Natural killer cell (primary cell): ENCODE measurements at regions not wholly inside any gene's neighbourhood (a gene's known extent, or its start where the extent isn't known, plus 50 kb on each side); places are given as distances from the start of the nearest gene placed in this dataset.

Source experiments
- ATAC-seq, 3 donors: fragments of 150-1000 bp in 2 of 3; fragments of 200-7000 bp in 1 of 3; cut with Tn5 transposase; 1 replicate in 1 of 3; 2 replicates in 2 of 3; pipeline ENCODE4 v1.10.0; 2021; ENCODE audit warnings: mild to moderate bottlenecking in 2 of 3, moderate library complexity in 2 of 3
- DNase-seq, 2 donors: peaks; one replicate each; pipeline versions ENCODE4 v3.0.0 to v3.0.0-alpha.2; 2013 to 2021; ENCODE audit warnings: mixed read lengths in 1 of 2
- H3K27ac ChIP-seq: one replicate; pipeline ENCODE4 v1.5.1; 2013; ENCODE audit warnings: mild to moderate bottlenecking, low read length
- H3K27me3 ChIP-seq: one replicate; pipeline ENCODE4 v1.6.1; 2013; ENCODE audit warnings: low read length; ENCODE audit not compliant: control insufficient read depth, insufficient read depth
- H3K36me3 ChIP-seq: one replicate; pipeline ENCODE4 v1.6.1; 2013; ENCODE audit warnings: low read length; ENCODE audit not compliant: control insufficient read depth, insufficient read depth
- H3K4me1 ChIP-seq: one replicate; pipeline ENCODE4 v1.6.1; 2013; ENCODE audit warnings: low read length; ENCODE audit not compliant: control insufficient read depth, insufficient read depth
- H3K4me3 ChIP-seq: one replicate; pipeline ENCODE4 v1.5.1; 2013; ENCODE audit warnings: low read length
- H3K9me3 ChIP-seq: one replicate; pipeline ENCODE4 v1.6.1; 2013; ENCODE audit warnings: low read length; ENCODE audit not compliant: control insufficient read depth, insufficient read depth
- H3K27ac Mint-ChIP-seq, 2 donors: one replicate each; pipeline ENCODE4 v1.8.0; 2022; ENCODE audit warnings: mild to moderate bottlenecking in 2 of 2, mixed read lengths in 2 of 2, moderate library complexity in 1 of 2
- H3K27me3 Mint-ChIP-seq, 2 donors: one replicate each; pipeline ENCODE4 v1.8.0; 2022; ENCODE audit warnings: low read depth in 2 of 2, mixed read lengths in 2 of 2
- H3K36me3 Mint-ChIP-seq: one replicate; pipeline ENCODE4 v1.8.0; 2022; ENCODE audit warnings: mixed read lengths
- H3K4me1 Mint-ChIP-seq, 2 donors: one replicate each; pipeline ENCODE4 v1.8.0; 2022; ENCODE audit warnings: mixed read lengths in 2 of 2
- H3K4me3 Mint-ChIP-seq: one replicate; pipeline ENCODE4 v1.8.0; 2022; ENCODE audit warnings: mild to moderate bottlenecking, moderate library complexity, mixed read lengths
- H3K9me3 Mint-ChIP-seq, 2 donors: one replicate each; pipeline ENCODE4 v1.8.0; 2022; ENCODE audit warnings: mixed read lengths in 2 of 2
- WGBS: methylation state at CpG from one replicate; pipeline ENCODE4 v1.1.7; 2013; ENCODE audit warnings: missing lambda C conversion rate; ENCODE audit not compliant: insufficient coverage; 5-methylcytosine and 5-hydroxymethylcytosine counted together
- intact Hi-C: fragments of 100-400 bp; cut with micrococcal nuclease; formaldehyde crosslinking; loops from one replicate; pipeline ENCODE4 v1.14.2; 2022
- TF ChIP-seq, protein P1 (sequence below): fragments of 200-600 bp; IDR thresholded peaks from one replicate; pipeline ENCODE4 v1.8.0; 2022; ENCODE audit warnings: antibody characterized with exemption

DNA sequence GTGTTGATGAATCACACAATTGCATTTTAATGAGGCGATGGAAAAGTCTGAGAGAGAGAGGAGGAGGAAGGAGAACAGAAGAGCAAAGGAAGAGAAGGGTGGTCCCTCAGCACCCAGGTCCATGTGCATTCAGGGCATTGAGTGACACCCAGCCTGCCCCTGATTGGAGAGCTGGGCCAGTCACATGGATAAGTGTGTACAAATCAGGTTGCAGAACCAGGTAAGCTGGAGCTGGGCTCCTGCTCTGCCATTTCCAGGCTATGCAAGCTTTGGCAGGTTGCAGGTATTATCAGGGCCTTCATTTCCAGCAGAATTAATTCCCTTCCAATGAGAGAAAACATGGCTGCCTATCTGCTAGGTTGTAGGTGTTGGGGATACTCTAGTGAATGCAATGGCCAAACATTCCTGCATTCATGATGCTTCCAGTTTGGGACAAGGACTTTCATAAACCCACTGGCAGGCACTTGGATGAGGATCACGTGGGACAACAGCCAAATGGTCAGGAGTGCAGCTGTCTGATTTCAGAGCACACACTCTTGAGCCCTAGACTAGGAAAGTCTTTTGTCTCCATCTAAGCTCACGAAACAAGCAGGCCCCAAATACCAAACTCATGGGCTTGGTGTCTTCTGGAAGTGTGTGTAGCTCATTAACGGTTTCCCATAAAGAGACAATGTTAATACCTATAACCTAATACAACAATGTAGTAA is 577.9 kb upstream of the CDH5 start:
- ATAC-seq (no peak), DNase-seq (no peak)
- H3K4me3 ChIP-seq = no peak overlapping the region
- no peak overlapping the region for H3K27ac Mint-ChIP-seq
- H3K36me3 Mint-ChIP-seq = no peaks in the 10 kb centered on the region
- H3K27me3 Mint-ChIP-seq = peaks cover 0 to 7% of the 10 kb centered on the region in 2 donors
- H3K4me1 Mint-ChIP-seq = no peaks in the 10 kb centered on the region
- no peak overlapping the region for H3K4me3 Mint-ChIP-seq
- no peak overlapping the region for H3K27ac ChIP-seq
- no peaks in the 10 kb centered on the region for H3K36me3 ChIP-seq
- intact Hi-C loops = no loop called here
- H3K9me3 Mint-ChIP-seq = no peaks in the 10 kb centered on the region
- H3K27me3 ChIP-seq = no peaks in the 10 kb centered on the region
- TF ChIP-seq, protein P1, sequence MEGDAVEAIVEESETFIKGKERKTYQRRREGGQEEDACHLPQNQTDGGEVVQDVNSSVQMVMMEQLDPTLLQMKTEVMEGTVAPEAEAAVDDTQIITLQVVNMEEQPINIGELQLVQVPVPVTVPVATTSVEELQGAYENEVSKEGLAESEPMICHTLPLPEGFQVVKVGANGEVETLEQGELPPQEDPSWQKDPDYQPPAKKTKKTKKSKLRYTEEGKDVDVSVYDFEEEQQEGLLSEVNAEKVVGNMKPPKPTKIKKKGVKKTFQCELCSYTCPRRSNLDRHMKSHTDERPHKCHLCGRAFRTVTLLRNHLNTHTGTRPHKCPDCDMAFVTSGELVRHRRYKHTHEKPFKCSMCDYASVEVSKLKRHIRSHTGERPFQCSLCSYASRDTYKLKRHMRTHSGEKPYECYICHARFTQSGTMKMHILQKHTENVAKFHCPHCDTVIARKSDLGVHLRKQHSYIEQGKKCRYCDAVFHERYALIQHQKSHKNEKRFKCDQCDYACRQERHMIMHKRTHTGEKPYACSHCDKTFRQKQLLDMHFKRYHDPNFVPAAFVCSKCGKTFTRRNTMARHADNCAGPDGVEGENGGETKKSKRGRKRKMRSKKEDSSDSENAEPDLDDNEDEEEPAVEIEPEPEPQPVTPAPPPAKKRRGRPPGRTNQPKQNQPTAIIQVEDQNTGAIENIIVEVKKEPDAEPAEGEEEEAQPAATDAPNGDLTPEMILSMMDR = no peak
- WGBS = 88% methylated on average over 3 of the region's 4 CpGs
- no peaks in the 10 kb centered on the region for H3K9me3 ChIP-seq
- H3K4me1 ChIP-seq = no peaks in the 10 kb centered on the region

DNA sequence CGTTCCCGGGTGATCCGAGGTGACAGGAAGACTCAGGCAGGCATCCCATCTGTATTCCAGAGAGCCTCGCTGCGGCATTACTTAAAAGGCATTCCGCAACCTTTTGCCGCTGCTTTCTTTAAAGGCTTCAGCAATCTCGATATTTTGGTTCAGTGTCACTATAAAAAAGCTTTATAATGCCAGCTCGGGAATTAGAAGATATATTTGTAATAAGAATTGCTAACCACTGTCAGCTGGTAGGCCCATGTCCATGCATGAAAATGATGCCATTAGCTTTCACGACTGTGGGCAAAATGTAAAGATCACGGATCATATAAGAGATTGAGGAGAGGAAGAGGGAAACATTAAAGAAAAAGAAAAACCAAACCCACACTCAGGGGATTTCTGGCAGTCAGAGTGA is 578.6 kb upstream of the CDH5 start:
- no peaks in the 10 kb centered on the region for H3K27me3 ChIP-seq
- H3K27ac Mint-ChIP-seq = no peak overlapping the region
- H3K27ac ChIP-seq = no peak overlapping the region
- peaks cover 0 to 7% of the 10 kb centered on the region in 2 donors for H3K27me3 Mint-ChIP-seq
- no peak overlapping the region for H3K4me3 ChIP-seq
- TF ChIP-seq, protein P1 = no peak
- H3K9me3 ChIP-seq = no peaks in the 10 kb centered on the region
- 89% methylated on average over 10 of the region's 11 CpGs for WGBS
- no peak for ATAC-seq
- intact Hi-C loops = no loop called here
- H3K9me3 Mint-ChIP-seq = no peaks in the 10 kb centered on the region
- H3K4me1 ChIP-seq = no peaks in the 10 kb centered on the region
- no peak overlapping the region for H3K4me3 Mint-ChIP-seq
- no peaks in the 10 kb centered on the region for H3K36me3 ChIP-seq
- no peaks in the 10 kb centered on the region for H3K36me3 Mint-ChIP-seq
- no peak for DNase-seq
- no peaks in the 10 kb centered on the region for H3K4me1 Mint-ChIP-seq

DNA sequence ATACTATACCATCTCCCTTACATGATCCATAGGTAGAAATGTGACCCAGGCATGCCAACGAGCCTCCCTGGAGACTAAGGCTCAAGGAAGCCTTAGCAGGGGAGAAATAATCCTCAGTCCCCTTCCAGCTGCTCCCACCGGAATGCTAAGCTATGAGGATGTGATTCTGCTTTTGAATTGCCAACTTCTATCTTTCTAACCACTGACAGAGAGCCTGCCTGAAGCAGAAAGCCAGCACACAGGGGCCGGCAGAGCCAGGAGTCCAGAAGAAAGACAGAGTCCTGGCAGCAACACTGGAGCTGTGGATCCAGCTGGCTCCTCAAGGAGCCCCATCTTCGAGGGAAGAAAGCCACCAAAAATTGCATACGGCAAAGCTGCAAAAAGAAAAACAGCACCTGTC is 579.6 kb upstream of the CDH5 start:
- Mint-ChIP-seq H3K27ac (no peak overlapping the region), H3K4me3 (no peak overlapping the region), H3K36me3 (no peaks in the 10 kb centered on the region), H3K27me3 (peaks cover 0 to 2% of the 10 kb centered on the region in 2 donors), H3K4me1 (no peaks in the 10 kb centered on the region), H3K9me3 (no peaks in the 10 kb centered on the region)
- Histone ChIP-seq H3K4me3 (no peak overlapping the region), H3K27ac (no peak overlapping the region), H3K4me1 (no peaks in the 10 kb centered on the region), H3K9me3 (no peaks in the 10 kb centered on the region), H3K27me3 (no peaks in the 10 kb centered on the region), H3K36me3 (no peaks in the 10 kb centered on the region)
- TF ChIP-seq, protein P1 = no peak
- DNase-seq (no peak), ATAC-seq (no peak)
- intact Hi-C loops = no loop called here
- WGBS = 54% methylated on average over 5 of the region's 5 CpGs
